Epithelial cell of esophagus (primary cell): ENCODE measurements at regions not wholly inside any gene's neighbourhood (a gene's known extent, or its start where the extent isn't known, plus 50 kb on each side); places are given as distances from the start of the nearest gene placed in this dataset.

Experiments used
- DNase-seq: peaks from one replicate; pipeline ENCODE4 v3.0.0; 2010; ENCODE audit warnings: low read depth
- H3K4me3 ChIP-seq: 2 replicates; pipeline ENCODE4 v1.5.1; 2011; ENCODE audit warnings: mild to moderate bottlenecking, low read length, control low read depth
- CTCF ChIP-seq: IDR thresholded peaks from 2 replicates; pipeline ENCODE4 v1.5.1; 2011; ENCODE audit warnings: low read depth, mild to moderate bottlenecking, low read length, control low read depth, inconsistent platforms; ENCODE audit not compliant: insufficient read depth; ENCODE audit errors: missing control alignments

- no peak overlapping the region for H3K4me3 ChIP-seq
- DNase-seq: peak; percentile 32
- TF ChIP-seq CTCF: no peak
Observed at GRCh38 chr4:134691915-134692314, 490.3 kb upstream of the PABPC4L start.

- H3K4me3 ChIP-seq: no peak overlapping the region
- TF ChIP-seq CTCF: no peak
- DNase-seq: peak; percentile 33
Observed at GRCh38 chr4:134687646-134688628, 486.3 kb upstream of the PABPC4L start.

- DNase-seq: no peak
- no peak for TF ChIP-seq CTCF
Observed at GRCh38 chr4:134677209-134677814, 475.7 kb upstream of the PABPC4L start.

GRCh38 chr4:134668237-134668636 lies 466.6 kb upstream of the PABPC4L start:
- no peak for TF ChIP-seq CTCF
- no peak overlapping the region for H3K4me3 ChIP-seq
- peak; percentile 53 for DNase-seq

More at GRCh38 chr4:134677209-134677814, 475.7 kb upstream of the PABPC4L start:
- H3K4me3 ChIP-seq: no peak overlapping the region

GRCh38 chr4:134666640-134667039 lies 465.1 kb upstream of the PABPC4L start:
- no peak overlapping the region for H3K4me3 ChIP-seq
- DNase-seq: no peak
- TF ChIP-seq CTCF: no peak

GRCh38 chr4:134665429-134665828 lies 463.8 kb upstream of the PABPC4L start:
- no peak for DNase-seq
- H3K4me3 ChIP-seq: no peak overlapping the region
- TF ChIP-seq CTCF: no peak
